GM21515 (cell line): ENCODE measurements at regions not wholly inside any gene's neighbourhood (a gene's known extent, or its start where the extent isn't known, plus 50 kb on each side); places are given as distances from the start of the nearest gene placed in this dataset.
"Not testable (repeated sequence)": the region's sequence is repeated elsewhere in the genome, so short reads cannot be mapped to it uniquely, and the experiment has no call there.

Source experiments
- ATAC-seq: cut with Tn5 transposase; IDR thresholded peaks from one replicate; pipeline ENCODE4 v1.9.1; 2021; ENCODE audit not compliant: unreplicated experiment

DNA sequence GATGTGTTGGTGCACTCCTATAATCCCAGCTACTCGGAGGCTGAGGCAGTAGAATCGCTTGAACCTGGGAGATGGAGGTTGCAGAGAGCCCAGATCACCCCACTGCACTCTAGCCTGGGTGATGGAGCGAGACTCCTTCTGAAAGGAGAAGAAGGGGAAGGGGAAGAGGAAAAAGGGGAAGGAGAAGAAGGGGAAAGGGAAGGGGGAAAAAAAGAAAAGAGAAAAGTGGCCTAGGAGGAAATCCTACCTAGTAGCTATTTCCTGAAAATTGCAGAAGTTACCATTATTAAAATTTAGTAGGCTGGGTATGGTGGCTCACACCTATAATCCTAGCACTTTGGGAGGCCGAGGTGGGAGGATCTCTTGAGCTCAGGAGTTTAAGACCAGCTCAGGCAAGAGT lies 67.4 kb downstream of the ARRDC3 start:
- ATAC-seq: no peak

- ATAC-seq: no peak
Observed at GRCh38 chr5:91313757-91314673, 69.1 kb downstream of the ARRDC3 start.

DNA sequence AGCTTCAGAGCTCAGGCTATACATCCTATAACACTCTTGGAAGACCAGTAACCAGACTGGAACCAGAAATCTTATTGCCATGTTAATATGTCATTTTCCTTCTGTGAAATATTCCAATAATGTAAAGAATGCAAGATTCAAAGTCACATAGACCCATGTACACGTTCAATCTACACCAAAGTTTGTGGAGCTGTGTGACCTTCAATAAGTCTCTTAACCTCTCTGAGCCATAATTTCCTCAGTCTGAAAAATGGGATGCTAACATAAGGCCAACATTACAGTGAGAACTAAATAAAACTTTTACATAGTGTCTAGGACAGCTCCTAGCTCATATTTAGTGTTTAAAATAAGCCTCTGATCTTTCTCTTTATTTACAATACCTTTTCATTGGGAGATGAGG lies 70.4 kb downstream of the ARRDC3 start:
- no peak for ATAC-seq

DNA sequence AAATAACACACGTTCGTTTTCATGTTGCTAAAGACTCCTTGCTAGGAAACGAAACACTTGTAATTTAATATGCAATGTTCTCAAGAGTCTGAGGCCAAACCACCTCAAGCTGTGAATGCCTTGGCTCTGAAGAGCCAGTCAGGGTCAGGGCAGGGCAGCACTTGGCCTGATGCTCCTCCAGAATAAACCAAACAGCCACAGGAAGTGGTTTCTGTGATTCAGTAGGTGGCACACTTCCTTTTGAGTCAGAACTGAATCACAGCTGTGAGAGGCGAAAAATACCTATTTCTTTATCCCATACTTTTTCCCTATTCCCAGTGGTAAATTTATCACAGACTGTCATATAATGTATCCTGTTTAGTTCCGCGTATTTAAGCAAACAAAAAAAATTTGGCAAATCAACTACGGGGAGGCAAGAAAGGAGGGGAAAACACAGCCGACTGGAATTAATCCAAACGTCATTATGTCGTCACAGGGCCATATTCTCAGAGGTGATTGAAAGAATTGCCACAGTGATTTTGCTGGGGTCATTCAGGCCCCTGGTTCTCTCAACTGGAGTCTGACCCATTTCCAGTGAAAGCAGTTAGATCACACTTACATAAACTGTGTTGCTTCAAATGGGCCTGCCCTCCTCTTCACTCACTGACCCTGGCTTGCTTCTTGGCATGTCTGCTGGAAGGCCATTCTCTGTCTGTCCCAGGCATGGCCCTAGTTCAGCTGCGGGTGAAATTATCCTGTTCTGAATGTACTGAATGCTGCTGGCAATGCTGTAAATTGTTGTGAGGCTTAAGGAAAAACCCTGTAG lies 71.2 kb downstream of the ARRDC3 start:
- peak; percentile 82 for ATAC-seq

GRCh38 chr5:91311168-91311696 lies 71.9 kb downstream of the ARRDC3 start:
- ATAC-seq: peak; percentile 22

DNA sequence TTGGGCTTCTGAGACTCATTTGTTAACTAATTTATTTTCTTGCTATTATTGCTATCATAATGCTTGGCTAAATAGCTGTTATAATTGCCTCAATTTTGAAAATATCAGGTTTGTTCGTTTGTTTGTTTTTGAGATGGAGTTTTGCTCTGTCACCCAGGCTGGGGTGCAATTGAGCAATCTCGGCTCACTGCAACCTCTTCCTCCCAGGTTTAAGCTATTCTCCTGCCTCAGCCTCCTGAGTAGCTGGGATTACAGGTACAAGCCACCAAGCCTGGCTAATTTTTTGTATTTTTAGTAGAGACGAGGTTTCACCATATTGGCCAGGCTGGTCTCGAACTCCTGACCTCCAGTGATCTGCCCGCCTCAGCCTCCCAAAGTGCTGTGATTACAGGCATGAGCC lies 75.0 kb downstream of the ARRDC3 start:
- not testable (repeated sequence) for ATAC-seq

- no peak for ATAC-seq
Observed at GRCh38 chr5:91307048-91307447, 76.1 kb downstream of the ARRDC3 start.

GRCh38 chr5:91306497-91306896 lies 76.6 kb downstream of the ARRDC3 start:
- no peak for ATAC-seq

GRCh38 chr5:91305640-91306039 lies 77.5 kb downstream of the ARRDC3 start:
- no peak for ATAC-seq

DNA sequence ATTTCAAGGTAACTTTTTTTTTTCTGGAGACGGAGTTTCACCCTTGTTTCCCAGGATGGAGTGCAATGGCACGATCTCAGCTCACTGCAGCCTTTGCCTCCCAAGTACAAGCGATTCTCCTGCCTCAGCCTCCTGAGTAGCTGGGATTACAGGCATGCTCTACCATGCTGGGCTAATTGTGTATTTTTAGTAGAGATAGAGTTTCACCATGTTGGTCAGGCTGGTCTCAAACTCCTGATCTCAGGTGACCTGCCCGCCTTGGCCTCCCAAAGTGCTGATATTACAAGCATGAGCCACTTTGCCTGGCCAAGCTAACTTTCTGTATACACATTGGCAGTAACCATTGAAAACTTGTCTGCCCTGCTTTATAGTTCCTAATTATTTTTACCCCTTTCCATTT lies 79.1 kb downstream of the ARRDC3 start:
- not testable (repeated sequence) for ATAC-seq

DNA sequence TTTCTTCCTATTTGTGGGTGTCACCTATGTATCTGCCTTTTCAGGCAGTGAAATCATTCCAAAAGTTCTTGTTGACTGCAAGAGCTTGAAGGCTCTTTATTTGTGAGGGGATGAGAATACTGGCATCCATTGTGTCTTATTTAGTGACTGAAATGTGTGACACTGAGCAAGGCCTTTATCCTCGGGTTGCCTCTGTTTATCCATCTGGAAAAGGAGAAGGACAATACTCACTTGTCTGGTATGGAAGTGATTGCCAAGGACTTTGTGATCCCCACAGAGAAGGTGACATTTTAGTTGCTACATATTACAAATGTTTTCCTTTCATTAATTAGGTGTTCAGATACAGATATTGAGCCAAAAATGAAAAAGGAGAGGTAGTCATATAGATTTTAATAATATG lies 80.2 kb downstream of the ARRDC3 start:
- no peak for ATAC-seq

GRCh38 chr5:91302305-91302704 lies 80.8 kb downstream of the ARRDC3 start:
- ATAC-seq: no peak

DNA sequence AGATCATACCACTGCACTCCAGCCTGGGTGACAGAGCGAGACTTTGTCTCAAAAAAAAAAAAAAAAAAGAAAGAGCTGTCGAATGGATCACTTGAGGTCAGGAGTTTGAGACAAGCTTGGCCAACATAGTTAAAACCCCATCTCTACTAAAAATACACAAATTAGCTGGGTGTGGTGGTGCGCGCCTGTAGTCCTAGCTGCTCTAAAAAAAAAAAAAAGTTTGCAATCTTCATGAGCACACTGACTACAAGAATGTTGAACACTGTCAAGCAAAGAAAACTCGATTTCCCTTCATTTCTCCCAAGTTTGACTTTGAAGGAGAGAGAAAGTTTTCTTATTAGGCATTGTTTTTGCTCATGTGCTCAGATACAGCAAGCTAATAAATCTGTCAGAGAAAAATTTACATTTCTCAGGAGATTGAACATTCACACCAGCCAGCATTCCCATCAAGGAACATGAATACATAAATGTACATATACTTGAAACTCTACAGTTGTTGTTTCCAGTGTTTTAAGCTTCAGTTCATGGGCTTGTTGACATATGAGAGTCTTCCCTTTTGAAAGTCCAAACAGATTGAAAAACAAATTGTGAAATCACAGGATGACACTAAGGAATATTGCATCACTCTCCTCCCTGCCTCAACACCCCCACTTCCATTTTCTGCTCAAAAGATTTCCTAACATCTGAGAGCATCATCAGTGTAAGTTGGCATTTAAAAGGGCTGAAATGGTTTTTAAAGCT lies 81.8 kb downstream of the ARRDC3 start:
- ATAC-seq: no peak

DNA sequence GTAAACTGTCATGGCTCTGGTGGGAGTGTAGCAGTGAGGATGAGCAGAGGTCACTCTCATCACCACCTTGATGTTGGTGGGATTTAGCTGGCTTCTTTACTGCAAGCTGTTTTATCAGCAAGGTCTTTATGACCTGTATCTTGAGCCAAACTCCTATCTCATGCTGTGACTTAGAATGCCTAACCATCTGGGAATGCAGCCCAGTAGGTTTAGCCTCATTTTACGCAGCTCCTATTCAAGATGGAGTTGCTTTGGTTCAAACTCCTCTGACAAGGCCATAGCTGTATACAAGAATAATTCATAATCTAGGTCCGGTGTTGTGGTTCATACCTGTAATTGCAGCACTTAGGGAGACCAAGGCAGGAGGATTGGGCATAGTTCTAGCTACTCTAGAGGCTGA lies 85.1 kb downstream of the ARRDC3 start:
- no peak for ATAC-seq

DNA sequence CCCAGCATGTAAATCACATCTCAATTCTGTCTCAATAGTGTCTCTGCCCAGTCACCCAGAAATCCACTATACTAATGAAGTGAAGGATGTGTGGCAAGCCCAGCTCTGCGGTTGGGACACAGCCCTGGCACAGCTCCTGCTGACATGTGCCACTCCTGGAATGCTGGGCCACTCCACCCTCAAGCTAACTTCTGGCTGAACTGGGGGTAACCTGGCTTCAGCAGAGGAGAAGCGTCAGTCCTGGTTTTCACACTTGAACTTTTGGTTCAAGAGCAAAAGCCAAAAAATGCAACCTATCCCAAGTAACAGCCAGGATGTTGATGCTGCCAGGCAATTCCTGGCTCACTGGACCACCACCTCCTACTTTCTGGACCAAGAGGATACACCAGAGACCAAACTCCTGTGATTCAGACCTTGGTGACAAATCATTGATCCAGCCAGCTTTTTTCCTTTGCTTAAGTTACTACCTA lies 86.4 kb downstream of the ARRDC3 start:
- ATAC-seq: no peak

DNA sequence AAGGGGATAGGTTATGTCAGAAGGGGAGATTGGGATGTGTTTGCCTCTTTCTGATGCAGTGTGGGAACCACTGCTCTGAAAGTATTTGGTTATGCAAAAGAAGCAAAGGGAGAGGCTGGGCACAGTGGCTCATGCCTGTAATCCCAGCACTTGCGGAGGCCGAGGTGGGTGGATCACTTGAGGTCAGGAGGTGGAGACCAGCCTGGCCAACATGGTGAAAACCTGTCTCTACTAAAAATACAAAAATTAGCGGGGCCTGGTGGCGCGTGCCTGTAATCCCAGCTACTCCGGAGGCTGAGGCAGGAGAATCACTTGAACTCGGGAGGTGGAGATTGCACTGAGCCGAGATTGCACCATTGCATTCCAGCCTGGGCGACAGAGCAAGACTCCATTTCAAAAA lies 87.0 kb downstream of the ARRDC3 start:
- ATAC-seq: not testable (repeated sequence)

GRCh38 chr5:91293131-91293530 lies 90.0 kb downstream of the ARRDC3 start:
- ATAC-seq: peak; percentile 88

GRCh38 chr5:91291628-91292569 lies 91.2 kb downstream of the ARRDC3 start:
- no peak for ATAC-seq

DNA sequence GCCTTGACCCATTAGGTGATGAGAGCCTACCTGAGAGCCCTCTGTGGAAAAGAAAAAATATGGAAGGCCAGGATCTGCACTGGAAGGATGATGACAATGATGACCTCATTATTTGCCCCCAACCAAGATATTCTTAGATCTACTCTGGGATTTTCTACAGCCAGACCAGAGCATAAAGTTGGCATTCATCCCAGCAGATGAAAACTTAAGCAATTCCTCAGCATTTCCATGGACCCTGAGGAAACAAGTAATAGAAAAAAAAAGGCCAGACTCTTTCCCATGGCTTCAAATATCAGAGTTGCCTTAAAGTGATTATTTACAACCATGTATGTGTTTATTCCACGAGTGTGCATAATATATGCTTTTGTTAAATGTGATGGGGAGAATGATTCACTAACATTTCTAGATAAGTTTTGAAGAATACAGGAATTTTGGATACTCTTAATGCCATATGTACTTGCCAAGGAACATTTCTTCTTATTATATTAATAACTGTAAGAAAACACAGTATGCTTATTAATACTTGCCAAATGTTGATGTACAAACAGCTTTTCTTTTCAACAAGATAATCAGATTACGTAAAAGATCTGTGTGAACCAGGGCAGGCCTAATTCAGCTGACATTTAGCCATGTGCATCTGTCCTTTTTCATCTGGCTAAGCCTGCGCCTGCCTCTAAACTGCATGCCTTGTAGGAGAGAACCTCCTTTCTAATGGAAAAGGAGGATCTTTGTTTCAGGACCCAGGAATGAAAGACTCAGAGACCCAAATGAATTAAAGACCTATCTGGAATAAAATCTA lies 94.8 kb downstream of the ARRDC3 start:
- no peak for ATAC-seq
